Progenitor cell of endocrine pancreas (in vitro differentiated cells): ENCODE measurements at regions not wholly inside any gene's neighbourhood (a gene's known extent, or its start where the extent isn't known, plus 50 kb on each side); places are given as distances from the start of the nearest gene placed in this dataset.

Experiments
- DNase-seq: peaks from one replicate; pipeline ENCODE4 v3.0.0; 2021; ENCODE audit warnings: low spot score; ENCODE audit not compliant: unreplicated experiment
- H3K27ac Mint-ChIP-seq: 2 replicates; pipeline ENCODE4 v1.8.0; 2021; ENCODE audit warnings: mild to moderate bottlenecking, moderate library complexity, mixed read lengths
- H3K27me3 Mint-ChIP-seq: 2 replicates; pipeline ENCODE4 v1.8.0; 2021; ENCODE audit warnings: mixed read lengths
- H3K36me3 Mint-ChIP-seq: 2 replicates; pipeline ENCODE4 v1.8.0; 2022; ENCODE audit warnings: mixed read lengths; ENCODE audit not compliant: insufficient read depth
- H3K4me1 Mint-ChIP-seq: 2 replicates; pipeline ENCODE4 v1.8.0; 2021; ENCODE audit warnings: low read depth, mixed read lengths
- H3K4me3 Mint-ChIP-seq: 2 replicates; pipeline ENCODE4 v1.8.0; 2021; ENCODE audit warnings: low read depth, mild to moderate bottlenecking, moderate library complexity, mixed read lengths
- H3K9me3 Mint-ChIP-seq: 2 replicates; pipeline ENCODE4 v1.8.0; 2021; ENCODE audit warnings: low read depth, mixed read lengths
- CTCF ChIP-seq: fragments of 200-600 bp; sonication (generic); IDR thresholded peaks from one replicate; pipeline ENCODE4 v1.5.0; 2021; ENCODE audit warnings: antibody characterized with exemption, mild to moderate bottlenecking; ENCODE audit not compliant: unreplicated experiment

GRCh38 chr13:52932649-52933048 lies 84.2 kb upstream of the PCDH8 start:
- H3K4me3 Mint-ChIP-seq: no peak overlapping the region
- no peak overlapping the region for H3K27ac Mint-ChIP-seq
- no peaks in the 10 kb centered on the region for H3K9me3 Mint-ChIP-seq
- no peak for TF ChIP-seq CTCF
- no peaks in the 10 kb centered on the region for H3K36me3 Mint-ChIP-seq
- peaks cover 22% of the 10 kb centered on the region for H3K4me1 Mint-ChIP-seq
- H3K27me3 Mint-ChIP-seq: peaks cover 37% of the 10 kb centered on the region
- no peak for DNase-seq

GRCh38 chr13:52931539-52932431 lies 83.3 kb upstream of the PCDH8 start:
- Mint-ChIP-seq H3K27me3 (peaks cover 36% of the 10 kb centered on the region), H3K9me3 (no peaks in the 10 kb centered on the region), H3K4me1 (peaks cover 22% of the 10 kb centered on the region), H3K36me3 (no peaks in the 10 kb centered on the region), H3K27ac (no peak overlapping the region), H3K4me3 (no peak overlapping the region)
- no peak for DNase-seq
- no peak for TF ChIP-seq CTCF

- H3K27me3 Mint-ChIP-seq: peaks cover 35% of the 10 kb centered on the region
- H3K4me3 Mint-ChIP-seq: no peak overlapping the region
- H3K9me3 Mint-ChIP-seq: no peaks in the 10 kb centered on the region
- no peaks in the 10 kb centered on the region for H3K36me3 Mint-ChIP-seq
- DNase-seq: no peak
- H3K27ac Mint-ChIP-seq: no peak overlapping the region
- H3K4me1 Mint-ChIP-seq: peaks cover 22% of the 10 kb centered on the region
- TF ChIP-seq CTCF: no peak
These were observed 82.7 kb upstream of the PCDH8 start for GRCh38 chr13:52931131-52931530.

GRCh38 chr13:52929846-52930245 lies 81.4 kb upstream of the PCDH8 start:
- H3K4me1 Mint-ChIP-seq: peaks cover 24% of the 10 kb centered on the region
- H3K4me3 Mint-ChIP-seq: no peak overlapping the region
- H3K36me3 Mint-ChIP-seq: no peaks in the 10 kb centered on the region
- peaks cover 27% of the 10 kb centered on the region for H3K27me3 Mint-ChIP-seq
- no peak for DNase-seq
- TF ChIP-seq CTCF: no peak
- no peaks in the 10 kb centered on the region for H3K9me3 Mint-ChIP-seq
- no peak overlapping the region for H3K27ac Mint-ChIP-seq

- Mint-ChIP-seq H3K27me3 (peaks cover 27% of the 10 kb centered on the region), H3K9me3 (no peaks in the 10 kb centered on the region), H3K4me3 (no peak overlapping the region), H3K36me3 (no peaks in the 10 kb centered on the region), H3K4me1 (peaks cover 17% of the 10 kb centered on the region), H3K27ac (no peak overlapping the region)
- no peak for DNase-seq
- no peak for TF ChIP-seq CTCF
These were observed 78.5 kb upstream of the PCDH8 start for GRCh38 chr13:52926971-52927370.
